B cell (primary cell): ENCODE measurements at regions not wholly inside any gene's neighbourhood (a gene's known extent, or its start where the extent isn't known, plus 50 kb on each side); places are given as distances from the start of the nearest gene placed in this dataset.

Experiments
- ATAC-seq: fragments of 200-7000 bp; cut with Tn5 transposase; one replicate; pipeline ENCODE4 v1.10.0; 2021; ENCODE audit warnings: low read depth, mild to moderate bottlenecking, moderate number of reproducible peaks, moderate library complexity
- CTCF ChIA-PET: fragments of 350-600 bp; sonication (Branson Sonifier 250); formaldehyde crosslinking; loops from one replicate; lab custom pipeline; 2021; ENCODE audit warnings: antibody characterized with exemption, inconsistent platforms; lab: Charles Lee
- POLR2A ChIA-PET: fragments of 350-600 bp; sonication (Branson Sonifier 250); formaldehyde crosslinking; loops from one replicate; lab custom pipeline; 2021; ENCODE audit warnings: antibody characterized with exemption; lab: Charles Lee
- DNase-seq: peaks from one replicate; pipeline ENCODE4 v3.0.0; 2013
- H2AFZ ChIP-seq: 2 replicates; pipeline ENCODE4 v1.6.1; 2012; ENCODE audit warnings: mild to moderate bottlenecking, low read depth, low read length; ENCODE audit not compliant: insufficient read depth, poor library complexity, severe bottlenecking
- H3K27ac ChIP-seq, 2 donors: 1 replicate in 1 of 2; 2 replicates in 1 of 2; pipeline ENCODE4 v1.5.1; 2012 to 2013; ENCODE audit warnings: low read length in 2 of 2, mild to moderate bottlenecking in 2 of 2, moderate library complexity in 1 of 2
- H3K27me3 ChIP-seq, 4 experiments: fragments of 200-600 bp in 1 of 4; sonication (generic) in 1 of 4; replicated peaks in 1 of 4; 1 replicate in 2 of 4; 2 replicates in 2 of 4; pipeline versions ENCODE4 v1.6.1 to v1.7.0; 2013 to 2016; ENCODE audit warnings: low read length in 3 of 4, mild to moderate bottlenecking in 2 of 4, mixed read lengths in 1 of 4, moderate library complexity in 1 of 4; ENCODE audit not compliant: insufficient read depth in 4 of 4, control insufficient read depth in 3 of 4; ENCODE audit errors: control extremely low read depth in 1 of 4
- H3K36me3 ChIP-seq, 2 experiments: replicated peaks in 1 of 2; 1 replicate in 1 of 2; 2 replicates in 1 of 2; pipeline versions ENCODE4 v1.6.1 to v1.7.1; 2013; ENCODE audit warnings: low read length in 1 of 2; ENCODE audit not compliant: insufficient read depth in 2 of 2, control insufficient read depth in 1 of 2; ENCODE audit errors: control extremely low read depth in 1 of 2, extremely low read depth in 1 of 2
- H3K4me1 ChIP-seq, 2 donors: fragments of 200-600 bp in 1 of 2; sonication (generic) in 1 of 2; 1 replicate in 1 of 2; 2 replicates in 1 of 2; pipeline versions ENCODE4 v1.5.1 to v1.6.1; 2013 to 2017; ENCODE audit warnings: low read length in 2 of 2; ENCODE audit not compliant: control insufficient read depth in 2 of 2, insufficient read depth in 2 of 2
- H3K4me2 ChIP-seq: replicated peaks from 2 replicates; pipeline ENCODE3; 2012; ENCODE audit warnings: mild to moderate bottlenecking, low read depth, low read length; ENCODE audit not compliant: poor library complexity, severe bottlenecking
- H3K4me3 ChIP-seq, 5 experiments: fragments of 200-600 bp in 1 of 5; sonication (generic) in 1 of 5; 1 replicate in 3 of 5; 2 replicates in 2 of 5; pipeline versions ENCODE4 v1.5.1 to v1.7.0; 2011 to 2016; ENCODE audit warnings: low read length in 4 of 5, mild to moderate bottlenecking in 4 of 5, low read depth in 2 of 5, control low read depth in 1 of 5, moderate library complexity in 1 of 5; ENCODE audit not compliant: insufficient read depth in 1 of 5; ENCODE audit errors: control extremely low read depth in 1 of 5, extremely low read depth in 1 of 5
- H3K79me2 ChIP-seq: fragments of 200-600 bp; sonication (generic); one replicate; pipeline ENCODE4 v1.6.0; 2016; ENCODE audit warnings: low read length; ENCODE audit not compliant: control insufficient read depth, insufficient read depth
- H3K9ac ChIP-seq: fragments of 200-600 bp; sonication (generic); 2 replicates; pipeline ENCODE4 v1.6.1; 2017; ENCODE audit warnings: mild to moderate bottlenecking, low read length, moderate library complexity
- H3K9me3 ChIP-seq, 3 donors: one replicate each; pipeline versions ENCODE4 v1.6.1 to v1.7.1; 2013; ENCODE audit warnings: low read length in 2 of 3; ENCODE audit not compliant: control insufficient read depth in 2 of 3, insufficient read depth in 1 of 3; ENCODE audit errors: control extremely low read depth in 1 of 3
- H4K20me1 ChIP-seq: 2 replicates; pipeline ENCODE4 v1.6.0; 2012; ENCODE audit warnings: mild to moderate bottlenecking, low read length; ENCODE audit not compliant: insufficient read depth, control insufficient read depth, poor library complexity, severe bottlenecking
- H3K27ac Mint-ChIP-seq: one replicate; pipeline ENCODE4 v1.8.0; 2021; ENCODE audit warnings: mixed read lengths
- H3K27me3 Mint-ChIP-seq: one replicate; pipeline ENCODE4 v1.8.0; 2021; ENCODE audit warnings: mixed read lengths
- H3K4me1 Mint-ChIP-seq: one replicate; pipeline ENCODE4 v1.8.0; 2021; ENCODE audit warnings: mixed read lengths
- H3K4me3 Mint-ChIP-seq: one replicate; pipeline ENCODE4 v1.8.0; 2021; ENCODE audit warnings: mixed read lengths
- H3K9me3 Mint-ChIP-seq: one replicate; pipeline ENCODE4 v1.8.0; 2022; ENCODE audit warnings: mixed read lengths; ENCODE audit not compliant: insufficient read depth
- CTCF ChIP-seq: fragments of 200-600 bp; IDR thresholded peaks from one replicate; pipeline ENCODE4 v1.8.0; 2022; ENCODE audit warnings: antibody characterized with exemption, mild to moderate bottlenecking
- EZH2 ChIP-seq: IDR thresholded peaks from 2 replicates; pipeline ENCODE4 v1.6.1; 2012; ENCODE audit warnings: borderline replicate concordance, low read depth, mild to moderate bottlenecking, moderate library complexity, low read length; ENCODE audit not compliant: insufficient read depth, poor library complexity, severe bottlenecking
- WGBS: methylation state at CpG from one replicate; pipeline ENCODE4 v1.1.5; 2013; ENCODE audit warnings: missing lambda C conversion rate; ENCODE audit not compliant: insufficient coverage; 5-methylcytosine and 5-hydroxymethylcytosine counted together
- intact Hi-C: fragments of 100-400 bp; cut with micrococcal nuclease; formaldehyde crosslinking; loops from one replicate; pipeline ENCODE4 v1.10.0; 2022

GRCh38 chr4:138709859-138710258 lies 305.7 kb upstream of the NOCT start:
- H3K9me3 ChIP-seq, result no peaks in the 10 kb centered on the region
- H3K27me3 Mint-ChIP-seq, result peaks cover 22% of the 10 kb centered on the region
- no peak overlapping the region for H3K4me3 ChIP-seq
- peaks cover 0 to 3% (median 0%) of the 10 kb centered on the region in 4 experiments for H3K27me3 ChIP-seq
- H4K20me1 ChIP-seq, result no peaks in the 10 kb centered on the region
- no peaks in the 10 kb centered on the region for H3K9me3 Mint-ChIP-seq
- ATAC-seq (no peak), DNase-seq (no peak)
- H3K9ac ChIP-seq, result no peak overlapping the region
- 78% methylated on average over 1 of the region's 3 CpGs for WGBS
- no peak overlapping the region for H3K27ac ChIP-seq
- H3K27ac Mint-ChIP-seq, result no peak overlapping the region
- H2AFZ ChIP-seq, result no peak overlapping the region
- no peaks in the 10 kb centered on the region for H3K36me3 ChIP-seq
- intact Hi-C loops, result no loop called here
- H3K4me3 Mint-ChIP-seq, result no peak overlapping the region
- H3K4me1 ChIP-seq, result no peaks in the 10 kb centered on the region
- no peaks in the 10 kb centered on the region for H3K4me1 Mint-ChIP-seq
- ChIA-PET POLR2A (no interaction called here), CTCF (no interaction called here)
- no peaks in the 10 kb centered on the region for H3K79me2 ChIP-seq
- TF ChIP-seq EZH2 (no peak), CTCF (no peak)
- no peak overlapping the region for H3K4me2 ChIP-seq

- Histone ChIP-seq H3K27me3 (peaks cover 0 to 3% (median 0%) of the 10 kb centered on the region in 4 experiments), H3K4me3 (no peak overlapping the region), H3K4me2 (no peak overlapping the region), H4K20me1 (no peaks in the 10 kb centered on the region), H3K36me3 (no peaks in the 10 kb centered on the region), H3K9me3 (no peaks in the 10 kb centered on the region), H3K27ac (no peak overlapping the region), H2AFZ (no peak overlapping the region), H3K9ac (no peak overlapping the region), H3K79me2 (no peaks in the 10 kb centered on the region), H3K4me1 (no peaks in the 10 kb centered on the region)
- H3K27me3 Mint-ChIP-seq, result peaks cover 22% of the 10 kb centered on the region
- H3K4me1 Mint-ChIP-seq, result no peaks in the 10 kb centered on the region
- intact Hi-C loops, result no loop called here
- ATAC-seq, result no peak
- ChIA-PET CTCF (interaction anchor here (1.0 kb wide), 1 partner anchor 9 kb away, joined by 3 read pairs; no protein-coding TSS in a partner anchor), POLR2A (no interaction called here)
- WGBS, result 71% methylated on average over 4 of the region's 8 CpGs
- H3K4me3 Mint-ChIP-seq, result no peak overlapping the region
- H3K27ac Mint-ChIP-seq, result no peak overlapping the region
- no peak for TF ChIP-seq EZH2
- TF ChIP-seq CTCF, result no peak
- DNase-seq, result no peak
- H3K9me3 Mint-ChIP-seq, result no peaks in the 10 kb centered on the region
These were observed 307.6 kb upstream of the NOCT start for GRCh38 chr4:138707746-138708677.
